ENCODE measurements at regions not wholly inside any gene's neighbourhood (a gene's known extent, or its start where the extent isn't known, plus 50 kb on each side); places are given as distances from the start of the nearest gene placed in this dataset.

DNA sequence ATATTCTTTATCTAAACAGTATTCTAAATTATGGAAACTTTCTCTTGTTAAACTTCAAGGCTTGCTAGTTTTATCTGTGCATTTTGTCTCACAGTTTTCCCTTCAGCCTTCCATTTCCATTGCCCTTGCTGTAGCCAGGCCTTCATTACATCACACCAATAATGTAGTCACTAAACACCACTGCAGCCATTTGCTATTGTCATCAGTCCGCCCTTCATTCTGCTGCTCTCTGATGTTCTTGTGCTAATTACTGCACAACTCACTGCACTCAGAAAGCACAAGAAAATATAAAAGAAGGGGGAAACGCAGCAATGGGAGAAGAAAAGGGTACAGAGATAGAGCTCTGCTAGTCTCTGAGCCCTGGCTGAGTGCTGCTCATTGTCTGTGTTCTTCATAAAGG is 239.6 kb upstream of the FSTL5 start:
- TF ChIP-seq CTCF (IDR thresholded peaks at IDR 0.05), result no peak
- TF ChIP-seq EZH2 (IDR thresholded peaks at IDR 0.05), result no peak
- TF ChIP-seq EZH2phosphoT487 (IDR thresholded peaks at IDR 0.05), result no peak
